ENCODE measurements at regions not wholly inside any gene's neighbourhood (a gene's known extent, or its start where the extent isn't known, plus 50 kb on each side); places are given as distances from the start of the nearest gene placed in this dataset.

- DNase-seq: no peak
Measured at GRCh38 chr1:193827516-193827915, 641.1 kb upstream of the B3GALT2 start.

GRCh38 chr1:193819376-193819775 is 633.0 kb upstream of the B3GALT2 start:
- no peak for DNase-seq

GRCh38 chr1:193807208-193807607 is 620.8 kb upstream of the B3GALT2 start:
- no peak for DNase-seq

GRCh38 chr1:193806079-193807048 is 620.0 kb upstream of the B3GALT2 start:
- DNase-seq: no peak

- peak; percentile 2 for DNase-seq
Measured at GRCh38 chr1:193799948-193800690, 613.7 kb upstream of the B3GALT2 start.

GRCh38 chr1:193799371-193799770 is 613.0 kb upstream of the B3GALT2 start:
- no peak for DNase-seq

- peak; percentile 1 for DNase-seq
Measured at GRCh38 chr1:193794239-193794638, 607.8 kb upstream of the B3GALT2 start.

- no peak for DNase-seq
Measured at GRCh38 chr1:193791746-193792145, 605.3 kb upstream of the B3GALT2 start.

- no peak for DNase-seq
Measured at GRCh38 chr1:193787061-193787460, 600.6 kb upstream of the B3GALT2 start.

- no peak for DNase-seq
Measured at GRCh38 chr1:193785850-193786420, 599.5 kb upstream of the B3GALT2 start.

- no peak for DNase-seq
Measured at GRCh38 chr1:193774536-193775323, 588.3 kb upstream of the B3GALT2 start.

GRCh38 chr1:193771596-193771995 is 585.2 kb upstream of the B3GALT2 start:
- no peak for DNase-seq

GRCh38 chr1:193769651-193770050 is 583.2 kb upstream of the B3GALT2 start:
- DNase-seq: no peak

GRCh38 chr1:193767886-193768285 is 581.5 kb upstream of the B3GALT2 start:
- DNase-seq: no peak

- DNase-seq: no peak
Measured at GRCh38 chr1:193766329-193766728, 579.9 kb upstream of the B3GALT2 start.

- DNase-seq: peak; percentile 46
Measured at GRCh38 chr1:193763266-193763665, 576.9 kb upstream of the B3GALT2 start.

GRCh38 chr1:193762236-193762635 is 575.8 kb upstream of the B3GALT2 start:
- DNase-seq: no peak

- DNase-seq: no peak
Measured at GRCh38 chr1:193755441-193755840, 569.0 kb upstream of the B3GALT2 start.

GRCh38 chr1:193754732-193755427 is 568.5 kb upstream of the B3GALT2 start:
- peak; percentile 1 for DNase-seq

GRCh38 chr1:193754151-193754550 is 567.7 kb upstream of the B3GALT2 start:
- DNase-seq: no peak

- DNase-seq: no peak
Measured at GRCh38 chr1:193753038-193753756, 566.8 kb upstream of the B3GALT2 start.

Measured in EL (cell line).